ENCODE measurements at regions not wholly inside any gene's neighbourhood (a gene's known extent, or its start where the extent isn't known, plus 50 kb on each side); places are given as distances from the start of the nearest gene placed in this dataset.

- TF ChIP-seq CTCF (IDR thresholded peaks at IDR 0.05; ENCODE audit: control insufficient read depth, insufficient read depth, low read depth, low read length, missing control alignments): no peak
- H3K4me3 ChIP-seq (ENCODE audit: control insufficient read depth, low read depth, low read length): no peak overlapping the region
- no peak for DNase-seq (ENCODE audit: low read depth)
Observed at GRCh38 chr5:29039994-29040393, 2001.6 kb upstream of the CDH9 start.

GRCh38 chr5:29037716-29038115 lies 1999.3 kb upstream of the CDH9 start:
- no peak for TF ChIP-seq CTCF (IDR thresholded peaks at IDR 0.05; ENCODE audit: control insufficient read depth, insufficient read depth, low read depth, low read length, missing control alignments)
- H3K4me3 ChIP-seq (ENCODE audit: control insufficient read depth, low read depth, low read length): no peak overlapping the region
- no peak for DNase-seq (ENCODE audit: low read depth)

GRCh38 chr5:29024052-29024451 lies 1985.7 kb upstream of the CDH9 start:
- TF ChIP-seq CTCF (IDR thresholded peaks at IDR 0.05; ENCODE audit: control insufficient read depth, insufficient read depth, low read depth, low read length, missing control alignments): no peak
- DNase-seq (ENCODE audit: low read depth): no peak
- no peak overlapping the region for H3K4me3 ChIP-seq (ENCODE audit: control insufficient read depth, low read depth, low read length)

- no peak for TF ChIP-seq CTCF (IDR thresholded peaks at IDR 0.05; ENCODE audit: control insufficient read depth, insufficient read depth, low read depth, low read length, missing control alignments)
- DNase-seq (ENCODE audit: low read depth): no peak
- H3K4me3 ChIP-seq (ENCODE audit: control insufficient read depth, low read depth, low read length): no peak overlapping the region
Observed at GRCh38 chr5:29023541-29023940, 1985.2 kb upstream of the CDH9 start.

GRCh38 chr5:29017501-29017900 lies 1979.1 kb upstream of the CDH9 start:
- no peak for DNase-seq (ENCODE audit: low read depth)
- H3K4me3 ChIP-seq (ENCODE audit: control insufficient read depth, low read depth, low read length): no peak overlapping the region
- no peak for TF ChIP-seq CTCF (IDR thresholded peaks at IDR 0.05; ENCODE audit: control insufficient read depth, insufficient read depth, low read depth, low read length, missing control alignments)

GRCh38 chr5:29016067-29016466 lies 1977.7 kb upstream of the CDH9 start:
- DNase-seq (ENCODE audit: low read depth): no peak
- TF ChIP-seq CTCF (IDR thresholded peaks at IDR 0.05; ENCODE audit: control insufficient read depth, insufficient read depth, low read depth, low read length, missing control alignments): no peak
- H3K4me3 ChIP-seq (ENCODE audit: control insufficient read depth, low read depth, low read length): no peak overlapping the region

GRCh38 chr5:29015523-29015922 lies 1977.1 kb upstream of the CDH9 start:
- TF ChIP-seq CTCF (IDR thresholded peaks at IDR 0.05; ENCODE audit: control insufficient read depth, insufficient read depth, low read depth, low read length, missing control alignments): no peak
- DNase-seq (ENCODE audit: low read depth): no peak
- H3K4me3 ChIP-seq (ENCODE audit: control insufficient read depth, low read depth, low read length): no peak overlapping the region

Measured in AG09309 (cell line).